NCI-H345 (cell line): ENCODE measurements at regions not wholly inside any gene's neighbourhood (a gene's known extent, or its start where the extent isn't known, plus 50 kb on each side); places are given as distances from the start of the nearest gene placed in this dataset.

ENCODE experiments used
- DNase-seq: peaks from one replicate; lab custom pipeline; 2025; lab: John Stamatoyannopoulos, UW

GRCh38 chr5:158159621-158160020 is 300.7 kb upstream of the CLINT1 start:
- DNase-seq: no peak

GRCh38 chr5:158155811-158156505 is 297.0 kb upstream of the CLINT1 start:
- DNase-seq: no peak

- no peak for DNase-seq
These were observed 296.1 kb upstream of the CLINT1 start for GRCh38 chr5:158155067-158155466.

GRCh38 chr5:158154226-158155005 is 295.5 kb upstream of the CLINT1 start:
- no peak for DNase-seq

GRCh38 chr5:158153508-158153907 is 294.6 kb upstream of the CLINT1 start:
- DNase-seq: no peak

GRCh38 chr5:158152136-158152535 is 293.2 kb upstream of the CLINT1 start:
- no peak for DNase-seq

- DNase-seq: no peak
These were observed 288.3 kb upstream of the CLINT1 start for GRCh38 chr5:158147227-158147626.

- DNase-seq: no peak
These were observed 286.9 kb upstream of the CLINT1 start for GRCh38 chr5:158145827-158146226.

GRCh38 chr5:158143081-158143480 is 284.1 kb upstream of the CLINT1 start:
- DNase-seq: no peak

- no peak for DNase-seq
These were observed 283.2 kb upstream of the CLINT1 start for GRCh38 chr5:158142156-158142555.

- no peak for DNase-seq
These were observed 281.3 kb upstream of the CLINT1 start for GRCh38 chr5:158140120-158140731.

- no peak for DNase-seq
These were observed 280.2 kb upstream of the CLINT1 start for GRCh38 chr5:158139161-158139560.

GRCh38 chr5:158135682-158136179 is 276.8 kb upstream of the CLINT1 start:
- peak; percentile 94 for DNase-seq

GRCh38 chr5:158133369-158133768 is 274.4 kb upstream of the CLINT1 start:
- no peak for DNase-seq

GRCh38 chr5:158127536-158127935 is 268.6 kb upstream of the CLINT1 start:
- peak; percentile 14 for DNase-seq

GRCh38 chr5:158126442-158127405 is 267.8 kb upstream of the CLINT1 start:
- no peak for DNase-seq

GRCh38 chr5:158124606-158125316 is 265.8 kb upstream of the CLINT1 start:
- no peak for DNase-seq

- DNase-seq: no peak
These were observed 264.6 kb upstream of the CLINT1 start for GRCh38 chr5:158123595-158123994.

GRCh38 chr5:158121678-158122077 is 262.7 kb upstream of the CLINT1 start:
- peak; percentile 4 for DNase-seq

GRCh38 chr5:158120760-158121159 is 261.8 kb upstream of the CLINT1 start:
- DNase-seq: no peak
